Activated naive CD8-positive, alpha-beta T cell treated with anti-CD3 and anti-CD28 coated beads, Interleukin-2, amount 10 ng/mL, durations not matched to agents 7 days and 5 days (primary cell): ENCODE measurements at regions not wholly inside any gene's neighbourhood (a gene's known extent, or its start where the extent isn't known, plus 50 kb on each side); places are given as distances from the start of the nearest gene placed in this dataset.

Source experiments
- ATAC-seq: fragments of 150-1000 bp; cut with Tn5 transposase; one replicate; pipeline ENCODE4 v1.10.0; 2021; ENCODE audit warnings: low read depth, moderate library complexity
- POLR2A ChIA-PET: fragments of 350-600 bp; sonication (Branson Sonifier 250); formaldehyde crosslinking; loops from one replicate; lab custom pipeline; 2021; ENCODE audit warnings: antibody characterized with exemption; lab: Charles Lee
- DNase-seq: peaks from one replicate; pipeline ENCODE4 v3.0.0; 2021
- H3K27ac Mint-ChIP-seq: one replicate; pipeline ENCODE4 v1.8.0; 2022; ENCODE audit warnings: mild to moderate bottlenecking, mixed read lengths
- H3K27me3 Mint-ChIP-seq: one replicate; pipeline ENCODE4 v1.8.0; 2022; ENCODE audit warnings: mild to moderate bottlenecking, moderate library complexity, mixed read lengths
- H3K36me3 Mint-ChIP-seq: one replicate; pipeline ENCODE4 v1.8.0; 2021; ENCODE audit warnings: mild to moderate bottlenecking, mixed read lengths
- H3K4me1 Mint-ChIP-seq: one replicate; pipeline ENCODE4 v1.8.0; 2021; ENCODE audit warnings: mixed read lengths
- H3K4me3 Mint-ChIP-seq: one replicate; pipeline ENCODE4 v1.8.0; 2022; ENCODE audit warnings: mild to moderate bottlenecking, moderate library complexity, mixed read lengths
- H3K9me3 Mint-ChIP-seq: one replicate; pipeline ENCODE4 v1.8.0; 2021; ENCODE audit warnings: mixed read lengths

DNA sequence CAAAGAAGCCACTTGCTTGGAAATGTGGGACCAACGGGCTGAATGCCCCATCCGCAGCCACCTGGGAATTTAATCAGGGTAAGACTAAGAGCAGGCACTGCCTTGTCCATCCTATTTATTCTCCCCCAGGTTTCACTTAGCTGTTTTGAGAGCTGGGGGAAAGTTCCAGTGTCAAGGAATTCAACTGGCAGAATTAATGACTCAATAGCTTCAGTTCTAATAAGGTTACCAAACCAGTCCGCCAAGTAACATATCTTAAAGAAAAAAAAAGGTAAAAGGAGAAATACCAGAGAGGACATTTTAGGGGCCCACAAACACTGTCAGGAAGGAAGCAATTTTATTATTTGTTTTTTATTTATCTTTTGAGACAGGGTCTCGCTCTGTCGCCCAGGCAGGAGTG, 157.6 kb upstream of the SOD1 start:
- no peak for DNase-seq
- H3K4me1 Mint-ChIP-seq: peaks cover 12% of the 10 kb centered on the region
- peaks cover 3% of the 10 kb centered on the region for H3K27me3 Mint-ChIP-seq
- POLR2A ChIA-PET: no interaction called here
- H3K9me3 Mint-ChIP-seq: no peaks in the 10 kb centered on the region
- no peak overlapping the region for H3K4me3 Mint-ChIP-seq
- ATAC-seq: no peak
- H3K27ac Mint-ChIP-seq: no peak overlapping the region
- H3K36me3 Mint-ChIP-seq: peaks cover 4% of the 10 kb centered on the region

GRCh38 chr21:31500982-31501381, 156.9 kb upstream of the TIAM1 start:
- no peaks in the 10 kb centered on the region for H3K9me3 Mint-ChIP-seq
- peaks cover 7% of the 10 kb centered on the region for H3K4me1 Mint-ChIP-seq
- H3K36me3 Mint-ChIP-seq: peaks cover 4% of the 10 kb centered on the region
- DNase-seq (no peak), ATAC-seq (no peak)
- H3K4me3 Mint-ChIP-seq: no peak overlapping the region
- H3K27me3 Mint-ChIP-seq: peaks cover 3% of the 10 kb centered on the region
- H3K27ac Mint-ChIP-seq: no peak overlapping the region
- POLR2A ChIA-PET: no interaction called here

- Mint-ChIP-seq H3K4me3 (no peak overlapping the region), H3K36me3 (peaks cover 1% of the 10 kb centered on the region), H3K9me3 (no peaks in the 10 kb centered on the region), H3K27ac (no peak overlapping the region), H3K27me3 (peaks cover under 1% of the 10 kb centered on the region), H3K4me1 (peaks cover 1% of the 10 kb centered on the region)
- no peak for ATAC-seq
- no peak for DNase-seq
- POLR2A ChIA-PET: interaction anchor here (0.7 kb wide), 1 partner anchor 251 kb away, joined by 3 read pairs; no protein-coding TSS in a partner anchor
These were observed 156.0 kb upstream of the TIAM1 start for GRCh38 chr21:31500071-31500470.

DNA sequence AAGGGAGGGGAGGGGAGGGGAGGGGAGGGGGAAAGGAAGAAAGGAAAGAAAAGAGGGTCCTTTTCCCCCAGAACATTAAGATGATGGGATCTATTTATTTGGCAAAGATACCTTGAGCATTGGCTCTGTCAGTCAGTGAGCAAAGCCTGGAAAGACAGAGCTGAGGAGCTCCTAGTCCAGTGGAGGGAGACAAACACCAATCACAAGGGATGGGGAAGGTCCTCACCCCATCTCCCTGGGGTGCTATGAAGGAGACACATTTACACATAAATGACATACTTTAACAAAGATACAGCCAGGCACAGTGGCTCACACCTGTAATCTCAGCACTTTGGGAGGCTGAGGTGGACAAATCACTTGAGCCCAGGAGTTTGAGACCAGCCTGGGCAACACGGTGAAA, 154.9 kb upstream of the TIAM1 start:
- H3K4me1 Mint-ChIP-seq: peaks cover 1% of the 10 kb centered on the region
- H3K36me3 Mint-ChIP-seq: no peaks in the 10 kb centered on the region
- DNase-seq (no peak), ATAC-seq (no peak)
- no peak overlapping the region for H3K4me3 Mint-ChIP-seq
- POLR2A ChIA-PET: no interaction called here
- H3K27me3 Mint-ChIP-seq: no peaks in the 10 kb centered on the region
- no peak overlapping the region for H3K27ac Mint-ChIP-seq
- no peaks in the 10 kb centered on the region for H3K9me3 Mint-ChIP-seq

GRCh38 chr21:31497914-31498313, 153.9 kb upstream of the TIAM1 start:
- H3K27me3 Mint-ChIP-seq: peaks cover 2% of the 10 kb centered on the region
- H3K36me3 Mint-ChIP-seq: peaks cover 2% of the 10 kb centered on the region
- no peak overlapping the region for H3K4me3 Mint-ChIP-seq
- no peak for ATAC-seq
- DNase-seq: no peak
- H3K27ac Mint-ChIP-seq: no peak overlapping the region
- H3K9me3 Mint-ChIP-seq: no peaks in the 10 kb centered on the region
- POLR2A ChIA-PET: no interaction called here
- peaks cover 1% of the 10 kb centered on the region for H3K4me1 Mint-ChIP-seq

GRCh38 chr21:31493350-31493880, 149.4 kb upstream of the TIAM1 start:
- POLR2A ChIA-PET: no interaction called here
- ATAC-seq: no peak
- Mint-ChIP-seq H3K27ac (no peak overlapping the region), H3K4me3 (no peak overlapping the region), H3K4me1 (peaks cover 2% of the 10 kb centered on the region), H3K9me3 (no peaks in the 10 kb centered on the region), H3K36me3 (peaks cover 4% of the 10 kb centered on the region), H3K27me3 (peaks cover 2% of the 10 kb centered on the region)
- DNase-seq: no peak

- DNase-seq: no peak
- H3K4me3 Mint-ChIP-seq: no peak overlapping the region
These were observed 147.6 kb upstream of the TIAM1 start for GRCh38 chr21:31491617-31492016.

GRCh38 chr21:31490443-31490842, 146.4 kb upstream of the TIAM1 start:
- Mint-ChIP-seq H3K4me1 (peaks cover 2% of the 10 kb centered on the region), H3K9me3 (peaks cover 6% of the 10 kb centered on the region), H3K4me3 (no peak overlapping the region), H3K27me3 (peaks cover 2% of the 10 kb centered on the region), H3K27ac (no peak overlapping the region), H3K36me3 (peaks cover 4% of the 10 kb centered on the region)
- DNase-seq: no peak
- no peak for ATAC-seq
- POLR2A ChIA-PET: no interaction called here

More at GRCh38 chr21:31491617-31492016, 147.6 kb upstream of the TIAM1 start:
- peaks cover 2% of the 10 kb centered on the region for H3K4me1 Mint-ChIP-seq
- POLR2A ChIA-PET: no interaction called here
- ATAC-seq: no peak
- no peak overlapping the region for H3K27ac Mint-ChIP-seq
- no peaks in the 10 kb centered on the region for H3K9me3 Mint-ChIP-seq
- H3K27me3 Mint-ChIP-seq: peaks cover 2% of the 10 kb centered on the region
- peaks cover 4% of the 10 kb centered on the region for H3K36me3 Mint-ChIP-seq

- POLR2A ChIA-PET: no interaction called here
- Mint-ChIP-seq H3K4me3 (no peak overlapping the region), H3K27me3 (peaks cover 2% of the 10 kb centered on the region), H3K9me3 (peaks cover 6% of the 10 kb centered on the region), H3K36me3 (peaks cover 7% of the 10 kb centered on the region), H3K4me1 (peaks cover 2% of the 10 kb centered on the region), H3K27ac (no peak overlapping the region)
- no peak for DNase-seq
- no peak for ATAC-seq
These were observed 145.7 kb upstream of the TIAM1 start for GRCh38 chr21:31489726-31490125.

GRCh38 chr21:31489014-31489413, 145.0 kb upstream of the TIAM1 start:
- POLR2A ChIA-PET: no interaction called here
- Mint-ChIP-seq H3K4me3 (no peak overlapping the region), H3K27me3 (peaks cover 2% of the 10 kb centered on the region), H3K4me1 (peaks cover 2% of the 10 kb centered on the region), H3K27ac (no peak overlapping the region), H3K36me3 (peaks cover 8% of the 10 kb centered on the region), H3K9me3 (peaks cover 7% of the 10 kb centered on the region)
- DNase-seq: no peak
- no peak for ATAC-seq

GRCh38 chr21:31484219-31484618, 140.2 kb upstream of the TIAM1 start:
- Mint-ChIP-seq H3K27me3 (peaks cover 3% of the 10 kb centered on the region), H3K9me3 (peaks cover 25% of the 10 kb centered on the region), H3K4me3 (no peak overlapping the region), H3K27ac (no peak overlapping the region), H3K4me1 (no peaks in the 10 kb centered on the region), H3K36me3 (peaks cover 14% of the 10 kb centered on the region)
- DNase-seq: no peak
- no peak for ATAC-seq
- POLR2A ChIA-PET: no interaction called here

GRCh38 chr21:31483146-31483545, 139.1 kb upstream of the TIAM1 start:
- peaks cover 3% of the 10 kb centered on the region for H3K27me3 Mint-ChIP-seq
- H3K9me3 Mint-ChIP-seq: peaks cover 25% of the 10 kb centered on the region
- H3K27ac Mint-ChIP-seq: no peak overlapping the region
- H3K36me3 Mint-ChIP-seq: peaks cover 16% of the 10 kb centered on the region
- no peaks in the 10 kb centered on the region for H3K4me1 Mint-ChIP-seq
- ATAC-seq: no peak
- no peak overlapping the region for H3K4me3 Mint-ChIP-seq
- DNase-seq: no peak
- POLR2A ChIA-PET: no interaction called here

DNA sequence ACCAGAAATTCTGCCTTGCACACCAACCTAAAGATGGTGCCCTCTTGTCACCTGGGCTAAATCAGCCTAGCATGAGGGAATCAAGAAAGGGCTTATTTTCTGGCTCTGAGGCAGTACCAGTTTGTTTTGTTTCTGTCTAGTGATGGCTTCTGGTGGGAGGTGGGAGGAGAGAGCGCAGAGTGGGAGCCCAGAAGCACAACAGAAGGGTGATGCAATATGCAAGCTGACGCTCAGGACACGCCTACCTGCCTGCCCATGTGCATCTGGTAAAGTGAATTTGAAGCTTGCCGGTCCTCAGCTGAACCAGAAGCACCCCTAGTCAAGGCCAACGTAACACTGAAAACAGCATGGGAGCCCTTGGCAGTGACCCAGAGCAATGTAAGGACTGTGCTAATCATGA, 138.4 kb upstream of the TIAM1 start:
- H3K9me3 Mint-ChIP-seq: peaks cover 25% of the 10 kb centered on the region
- H3K4me1 Mint-ChIP-seq: no peaks in the 10 kb centered on the region
- DNase-seq (no peak), ATAC-seq (no peak)
- POLR2A ChIA-PET: no interaction called here
- H3K4me3 Mint-ChIP-seq: no peak overlapping the region
- H3K36me3 Mint-ChIP-seq: peaks cover 16% of the 10 kb centered on the region
- peaks cover 6% of the 10 kb centered on the region for H3K27me3 Mint-ChIP-seq
- no peak overlapping the region for H3K27ac Mint-ChIP-seq

DNA sequence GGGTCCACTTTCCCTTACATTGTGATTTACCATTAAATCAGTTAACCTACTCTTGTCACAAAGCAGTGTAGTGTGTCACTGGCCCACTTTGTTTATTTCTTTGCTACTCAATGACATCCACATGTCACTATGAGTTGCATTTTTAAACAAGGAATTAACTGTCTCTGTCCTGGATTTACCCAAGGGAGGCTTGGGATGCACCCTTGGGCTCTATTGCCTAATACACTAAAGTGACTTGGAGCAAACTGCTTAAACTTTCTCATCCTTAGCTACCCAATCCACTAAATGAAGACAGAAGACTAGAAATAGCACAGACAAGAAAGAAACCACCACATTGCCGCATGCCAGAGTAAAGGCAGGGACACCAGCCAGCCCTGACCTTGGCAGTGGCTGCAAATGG, 136.2 kb upstream of the TIAM1 start:
- H3K36me3 Mint-ChIP-seq: peaks cover 16% of the 10 kb centered on the region
- ATAC-seq (no peak), DNase-seq (no peak)
- no peak overlapping the region for H3K27ac Mint-ChIP-seq
- POLR2A ChIA-PET: no interaction called here
- no peak overlapping the region for H3K4me3 Mint-ChIP-seq
- peaks cover 6% of the 10 kb centered on the region for H3K27me3 Mint-ChIP-seq
- no peaks in the 10 kb centered on the region for H3K4me1 Mint-ChIP-seq
- peaks cover 19% of the 10 kb centered on the region for H3K9me3 Mint-ChIP-seq

- H3K9me3 Mint-ChIP-seq: peaks cover 18% of the 10 kb centered on the region
- POLR2A ChIA-PET: no interaction called here
These were observed 135.7 kb upstream of the TIAM1 start for GRCh38 chr21:31479714-31480113.

More at GRCh38 chr21:31479714-31480113, 135.7 kb upstream of the TIAM1 start:
- DNase-seq: no peak
- no peak overlapping the region for H3K27ac Mint-ChIP-seq
- no peak overlapping the region for H3K4me3 Mint-ChIP-seq
- peaks cover 13% of the 10 kb centered on the region for H3K36me3 Mint-ChIP-seq
- no peak for ATAC-seq
- H3K27me3 Mint-ChIP-seq: peaks cover 6% of the 10 kb centered on the region
- H3K4me1 Mint-ChIP-seq: no peaks in the 10 kb centered on the region
